Superior temporal gyrus (tissue), 1 donor: ENCODE measurements at regions not wholly inside any gene's neighbourhood (a gene's known extent, or its start where the extent isn't known, plus 50 kb on each side); places are given as distances from the start of the nearest gene placed in this dataset.
A peak's percentile ranks its signal among the peaks of the same experiment; 100 is the strongest.

Experiments used
- DNase-seq: peaks from one replicate; pipeline ENCODE4 v3.0.0-alpha.2; 2016; ENCODE audit errors: extremely low spot score

- DNase-seq = peak; percentile 72
These were observed 475.1 kb downstream of the FOXO1 start for GRCh38 chr13:40191186-40191980.

GRCh38 chr13:40192452-40192851 lies 474.0 kb downstream of the FOXO1 start:
- DNase-seq = no peak

- DNase-seq = no peak
These were observed 473.6 kb downstream of the FOXO1 start for GRCh38 chr13:40192858-40193257.

- DNase-seq = peak; percentile 89
These were observed 472.9 kb downstream of the FOXO1 start for GRCh38 chr13:40193286-40194223.

- no peak for DNase-seq
These were observed 472.1 kb downstream of the FOXO1 start for GRCh38 chr13:40194224-40194806.

GRCh38 chr13:40197049-40197448 lies 469.4 kb downstream of the FOXO1 start:
- no peak for DNase-seq

- no peak for DNase-seq
These were observed 468.4 kb downstream of the FOXO1 start for GRCh38 chr13:40197936-40198595.

- no peak for DNase-seq
These were observed 466.0 kb downstream of the FOXO1 start for GRCh38 chr13:40200273-40200978.

- DNase-seq = no peak
These were observed 462.2 kb downstream of the FOXO1 start for GRCh38 chr13:40204246-40204645.

GRCh38 chr13:40205771-40206240 lies 460.6 kb downstream of the FOXO1 start:
- DNase-seq = peak; percentile 22

GRCh38 chr13:40206241-40207000 lies 460.0 kb downstream of the FOXO1 start:
- DNase-seq = peak; percentile 59

- no peak for DNase-seq
These were observed 459.4 kb downstream of the FOXO1 start for GRCh38 chr13:40207001-40207478.

GRCh38 chr13:40208517-40208916 lies 457.9 kb downstream of the FOXO1 start:
- DNase-seq = no peak

- no peak for DNase-seq
These were observed 455.4 kb downstream of the FOXO1 start for GRCh38 chr13:40210865-40211585.

- no peak for DNase-seq
These were observed 454.9 kb downstream of the FOXO1 start for GRCh38 chr13:40211586-40211968.

- no peak for DNase-seq
These were observed 452.7 kb downstream of the FOXO1 start for GRCh38 chr13:40213779-40214178.

GRCh38 chr13:40215311-40215710 lies 451.1 kb downstream of the FOXO1 start:
- no peak for DNase-seq

GRCh38 chr13:40215747-40216146 lies 450.7 kb downstream of the FOXO1 start:
- no peak for DNase-seq

- no peak for DNase-seq
These were observed 448.8 kb downstream of the FOXO1 start for GRCh38 chr13:40217675-40218074.
